CD14-positive monocyte (primary cell): ENCODE measurements at regions not wholly inside any gene's neighbourhood (a gene's known extent, or its start where the extent isn't known, plus 50 kb on each side); places are given as distances from the start of the nearest gene placed in this dataset.
"Not testable (repeated sequence)": the region's sequence is repeated elsewhere in the genome, so short reads cannot be mapped to it uniquely, and the experiment has no call there.

Source experiments
- DNase-seq, 3 donors: peaks; one replicate each; pipeline ENCODE4 v3.0.0-alpha.2; 2011 to 2022
- H2AFZ ChIP-seq: 2 replicates; pipeline ENCODE4 v1.6.0; 2012; ENCODE audit warnings: mild to moderate bottlenecking, low read depth, low read length, inconsistent platforms; ENCODE audit not compliant: insufficient read depth, poor library complexity, severe bottlenecking
- H3K27ac ChIP-seq, 2 donors: 1 replicate in 1 of 2; 2 replicates in 1 of 2; pipeline ENCODE4 v1.5.1; 2012 to 2013; ENCODE audit warnings: low read length in 2 of 2, control low read depth in 1 of 2, inconsistent platforms in 1 of 2, low read depth in 1 of 2, mild to moderate bottlenecking in 1 of 2
- H3K27me3 ChIP-seq, 2 donors: one replicate each; pipeline versions ENCODE4 v1.6.0 to v1.6.1; 2011 to 2013; ENCODE audit warnings: low read length in 2 of 2; ENCODE audit not compliant: control insufficient read depth in 2 of 2, insufficient read depth in 2 of 2
- H3K36me3 ChIP-seq, 2 donors: replicated peaks in 1 of 2; 1 replicate in 1 of 2; 2 replicates in 1 of 2; pipeline versions ENCODE4 v1.5.1 to v1.6.1; 2012 to 2013; ENCODE audit warnings: low read length in 2 of 2, control low read depth in 1 of 2, inconsistent platforms in 1 of 2, mild to moderate bottlenecking in 1 of 2; ENCODE audit not compliant: insufficient read depth in 2 of 2, control insufficient read depth in 1 of 2
- H3K4me1 ChIP-seq, 2 donors: 1 replicate in 1 of 2; 2 replicates in 1 of 2; pipeline versions ENCODE4 v1.5.1 to v1.6.1; 2012 to 2013; ENCODE audit warnings: low read length in 2 of 2, control low read depth in 1 of 2, inconsistent platforms in 1 of 2, mild to moderate bottlenecking in 1 of 2, moderate library complexity in 1 of 2; ENCODE audit not compliant: insufficient read depth in 2 of 2, control insufficient read depth in 1 of 2
- H3K4me2 ChIP-seq: replicated peaks from 2 replicates; pipeline ENCODE3; 2012; ENCODE audit warnings: low read length, moderate library complexity, mild to moderate bottlenecking; ENCODE audit not compliant: poor library complexity, severe bottlenecking; ENCODE audit errors: extremely low read depth
- H3K4me3 ChIP-seq, 3 experiments: fragments of 200-600 bp in 1 of 3; sonication (generic) in 1 of 3; replicated peaks in 1 of 3; 1 replicate in 2 of 3; 2 replicates in 1 of 3; pipeline ENCODE4 v1.5.1; 2011 to 2013; ENCODE audit warnings: low read length in 3 of 3, mild to moderate bottlenecking in 3 of 3, control low read depth in 2 of 3, low read depth in 2 of 3, inconsistent platforms in 1 of 3, moderate library complexity in 1 of 3
- H3K79me2 ChIP-seq: 2 replicates; pipeline ENCODE4 v1.6.0; 2012; ENCODE audit warnings: mild to moderate bottlenecking, control low read depth, inconsistent platforms, low read length, moderate library complexity; ENCODE audit not compliant: insufficient read depth
- H3K9ac ChIP-seq: 2 replicates; pipeline ENCODE4 v1.6.0; 2017; ENCODE audit warnings: low read length, mild to moderate bottlenecking; ENCODE audit not compliant: insufficient read depth, poor library complexity, severe bottlenecking
- H3K9me3 ChIP-seq, 2 donors: replicated peaks in 1 of 2; 1 replicate in 1 of 2; 2 replicates in 1 of 2; pipeline versions ENCODE4 v1.5.1 to v1.6.1; 2012 to 2013; ENCODE audit warnings: low read length in 2 of 2, control low read depth in 1 of 2; ENCODE audit not compliant: control insufficient read depth in 1 of 2, insufficient read depth in 1 of 2
- H4K20me1 ChIP-seq: 2 replicates; pipeline ENCODE4 v1.6.0; 2012; ENCODE audit warnings: mild to moderate bottlenecking, low read length, control low read depth, moderate library complexity; ENCODE audit not compliant: insufficient read depth
- H3K27ac Mint-ChIP-seq, 7 donors: one replicate each; pipeline ENCODE4 v1.8.0; 2020; ENCODE audit warnings: mild to moderate bottlenecking in 7 of 7, mixed read lengths in 7 of 7, moderate library complexity in 6 of 7, inconsistent platforms in 2 of 7
- H3K27me3 Mint-ChIP-seq, 3 donors: one replicate each; pipeline ENCODE4 v1.8.0; 2021 to 2022; ENCODE audit warnings: low read depth in 3 of 3, mild to moderate bottlenecking in 3 of 3, mixed read lengths in 3 of 3, moderate library complexity in 3 of 3, inconsistent platforms in 1 of 3
- H3K36me3 Mint-ChIP-seq, 2 donors: one replicate each; pipeline ENCODE4 v1.8.0; 2020; ENCODE audit warnings: mixed read lengths in 2 of 2, inconsistent platforms in 1 of 2, mild to moderate bottlenecking in 1 of 2
- H3K4me1 Mint-ChIP-seq: one replicate; pipeline ENCODE4 v1.8.0; 2020; ENCODE audit warnings: mild to moderate bottlenecking, mixed read lengths
- H3K4me3 Mint-ChIP-seq, 2 donors: one replicate each; pipeline ENCODE4 v1.8.0; 2020; ENCODE audit warnings: mild to moderate bottlenecking in 2 of 2, mixed read lengths in 2 of 2, moderate library complexity in 1 of 2
- H3K9me3 Mint-ChIP-seq, 7 donors: one replicate each; pipeline ENCODE4 v1.8.0; 2020 to 2022; ENCODE audit warnings: mixed read lengths in 7 of 7, mild to moderate bottlenecking in 6 of 7, moderate library complexity in 6 of 7, inconsistent platforms in 2 of 7
- WGBS: methylation state at CpG from one replicate; pipeline ENCODE4 v1.1.5; 2013; ENCODE audit warnings: missing lambda C conversion rate; ENCODE audit not compliant: insufficient coverage; 5-methylcytosine and 5-hydroxymethylcytosine counted together
- intact Hi-C, 2 donors: fragments of 100-400 bp; cut with micrococcal nuclease; formaldehyde crosslinking; loops; one replicate each; pipeline versions ENCODE4 v1.15.0 to v1.15.1; 2023
- TF ChIP-seq, protein P1 (sequence below): fragments of 200-600 bp; IDR thresholded peaks from one replicate; pipeline ENCODE4 v1.8.0; 2022; ENCODE audit warnings: antibody characterized with exemption, mild to moderate bottlenecking

DNA sequence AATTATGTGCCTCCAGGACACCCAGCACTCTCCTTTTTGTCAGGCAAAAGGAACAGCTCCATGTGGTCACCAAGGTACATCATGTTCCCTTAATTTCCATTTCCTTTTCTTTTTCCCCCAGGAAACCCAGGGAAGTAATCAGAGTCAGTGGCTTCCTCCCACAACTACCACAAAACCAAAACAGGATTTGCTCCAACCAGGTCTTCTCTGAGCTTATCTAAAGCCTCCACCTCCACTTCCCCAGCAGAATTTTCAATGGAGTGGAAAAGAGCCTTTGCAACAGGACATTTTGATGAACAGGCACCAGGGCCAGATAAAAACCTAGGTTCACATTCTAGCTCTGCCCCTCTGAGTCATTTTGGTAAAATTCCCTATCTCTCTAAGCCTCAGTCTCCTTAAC lies 154.3 kb downstream of the NR2F2 start:
- no peaks in the 10 kb centered on the region for H3K79me2 ChIP-seq

DNA sequence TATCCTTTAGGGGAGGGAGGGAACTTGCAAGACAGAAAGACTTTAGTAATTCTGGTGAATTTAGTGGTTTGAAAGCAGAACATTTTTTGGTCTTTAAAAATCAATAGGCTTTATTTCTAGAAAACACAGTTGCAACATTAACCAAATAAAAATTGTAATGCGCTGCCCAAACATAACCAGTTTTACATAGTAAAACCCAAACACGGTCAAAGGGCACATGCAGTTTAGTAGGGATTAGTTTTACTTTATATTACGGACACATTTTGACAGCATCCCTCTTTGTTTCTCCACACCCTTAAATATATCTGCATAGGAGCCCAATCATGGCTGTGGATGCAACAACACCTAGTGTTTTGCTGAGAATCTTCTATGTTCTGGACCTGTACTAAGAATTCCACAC lies 156.7 kb downstream of the NR2F2 start:
- Histone ChIP-seq H3K9me3 (no peaks in the 10 kb centered on the region), H3K36me3 (no peaks in the 10 kb centered on the region), H3K4me3 (no peak overlapping the region), H3K79me2 (no peaks in the 10 kb centered on the region), H3K9ac (no peak overlapping the region), H3K4me2 (no peak overlapping the region), H3K27ac (no peak overlapping the region), H4K20me1 (no peaks in the 10 kb centered on the region), H3K27me3 (peaks cover 2 to 3% of the 10 kb centered on the region in 2 donors), H2AFZ (no peak overlapping the region), H3K4me1 (no peaks in the 10 kb centered on the region)
- Mint-ChIP-seq H3K36me3 (no peaks in the 10 kb centered on the region), H3K4me1 (peaks cover 8% of the 10 kb centered on the region), H3K27ac (no peak overlapping the region), H3K9me3 (peaks cover 0 to 12% (median 5%) of the 10 kb centered on the region in 7 donors), H3K4me3 (no peak overlapping the region), H3K27me3 (peaks cover 10 to 27% (median 18%) of the 10 kb centered on the region in 3 donors)
- TF ChIP-seq, protein P1, sequence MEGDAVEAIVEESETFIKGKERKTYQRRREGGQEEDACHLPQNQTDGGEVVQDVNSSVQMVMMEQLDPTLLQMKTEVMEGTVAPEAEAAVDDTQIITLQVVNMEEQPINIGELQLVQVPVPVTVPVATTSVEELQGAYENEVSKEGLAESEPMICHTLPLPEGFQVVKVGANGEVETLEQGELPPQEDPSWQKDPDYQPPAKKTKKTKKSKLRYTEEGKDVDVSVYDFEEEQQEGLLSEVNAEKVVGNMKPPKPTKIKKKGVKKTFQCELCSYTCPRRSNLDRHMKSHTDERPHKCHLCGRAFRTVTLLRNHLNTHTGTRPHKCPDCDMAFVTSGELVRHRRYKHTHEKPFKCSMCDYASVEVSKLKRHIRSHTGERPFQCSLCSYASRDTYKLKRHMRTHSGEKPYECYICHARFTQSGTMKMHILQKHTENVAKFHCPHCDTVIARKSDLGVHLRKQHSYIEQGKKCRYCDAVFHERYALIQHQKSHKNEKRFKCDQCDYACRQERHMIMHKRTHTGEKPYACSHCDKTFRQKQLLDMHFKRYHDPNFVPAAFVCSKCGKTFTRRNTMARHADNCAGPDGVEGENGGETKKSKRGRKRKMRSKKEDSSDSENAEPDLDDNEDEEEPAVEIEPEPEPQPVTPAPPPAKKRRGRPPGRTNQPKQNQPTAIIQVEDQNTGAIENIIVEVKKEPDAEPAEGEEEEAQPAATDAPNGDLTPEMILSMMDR = no peak
- WGBS = no CpG with 5 or more reads among the region's 3 CpGs
- intact Hi-C loops = no loop called here
- DNase-seq = no peak

More for the DNA sequence above, 154.3 kb downstream of the NR2F2 start:
- DNase-seq = no peak
- Mint-ChIP-seq H3K27me3 (peaks cover 13 to 22% (median 18%) of the 10 kb centered on the region in 3 donors), H3K36me3 (no peaks in the 10 kb centered on the region), H3K9me3 (peaks cover 0 to 5% (median 0%) of the 10 kb centered on the region in 7 donors), H3K4me3 (no peak overlapping the region), H3K4me1 (no peaks in the 10 kb centered on the region), H3K27ac (no peak overlapping the region)
- Histone ChIP-seq H3K36me3 (no peaks in the 10 kb centered on the region), H3K9ac (no peak overlapping the region), H3K9me3 (no peaks in the 10 kb centered on the region), H2AFZ (no peak overlapping the region), H3K4me3 (no peak overlapping the region), H3K27ac (no peak overlapping the region), H3K4me1 (no peaks in the 10 kb centered on the region), H3K27me3 (peaks cover 2 to 6% of the 10 kb centered on the region in 2 donors), H3K4me2 (no peak overlapping the region), H4K20me1 (no peaks in the 10 kb centered on the region)
- intact Hi-C loops = no loop called here
- TF ChIP-seq, protein P1 = no peak

DNA sequence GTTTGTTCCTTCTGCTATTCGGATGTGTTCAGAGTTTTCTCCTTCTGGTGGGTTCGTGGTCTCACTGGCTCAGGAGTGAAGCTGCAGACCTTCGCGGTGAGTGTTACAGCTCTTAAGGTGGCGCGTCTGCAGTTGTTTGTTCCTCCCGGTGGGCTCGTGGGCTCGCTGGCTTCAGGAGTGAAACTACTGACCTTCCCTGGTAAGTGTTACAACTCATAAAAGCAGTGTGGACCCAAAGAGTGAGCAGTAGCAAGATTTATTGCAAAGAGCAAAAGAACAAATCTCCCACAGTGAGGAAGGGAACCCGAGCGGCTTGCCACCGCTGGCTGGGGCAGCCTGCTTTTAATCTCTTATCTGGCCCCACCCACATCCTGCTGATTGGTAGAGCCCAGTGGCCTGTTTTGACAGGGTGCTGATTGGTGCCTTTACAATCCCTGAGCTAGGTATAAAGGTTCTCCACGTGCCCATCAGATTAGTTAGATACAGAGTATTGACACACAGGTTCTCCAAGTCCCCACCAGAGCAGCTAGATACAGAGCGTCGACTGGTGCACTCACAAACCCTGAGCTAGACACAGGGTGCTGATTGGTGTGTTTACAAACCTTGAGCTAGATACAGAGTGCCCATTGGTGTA lies 160.7 kb downstream of the NR2F2 start:
- peaks cover 30% of the 10 kb centered on the region for H3K4me1 Mint-ChIP-seq
- not testable (repeated sequence) for H3K4me2 ChIP-seq

More for the DNA sequence above, 160.7 kb downstream of the NR2F2 start:
- H3K27ac ChIP-seq, H3K27me3 ChIP-seq, H3K9me3 ChIP-seq, H2AFZ ChIP-seq, H4K20me1 ChIP-seq, intact Hi-C loops, H3K79me2 ChIP-seq, H3K4me3 ChIP-seq, H3K9ac ChIP-seq, H3K36me3 Mint-ChIP-seq, H3K36me3 ChIP-seq, H3K27ac Mint-ChIP-seq, DNase-seq: not testable (repeated sequence)
- peaks cover 6 to 21% (median 15%) of the 10 kb centered on the region in 3 donors for H3K27me3 Mint-ChIP-seq
- H3K9me3 Mint-ChIP-seq = peaks cover 0 to 20% (median 5%) of the 10 kb centered on the region in 7 donors
- 12% methylated on average over 9 of the region's 15 CpGs for WGBS
- peak overlapping the region; percentile 35 to 80 for H3K4me3 Mint-ChIP-seq
- peaks cover 16 to 17% of the 10 kb centered on the region in 2 donors for H3K4me1 ChIP-seq
